Activated T-cell treated with anti-CD3 and anti-CD28 coated beads for 48 hours (primary cell): ENCODE measurements at regions not wholly inside any gene's neighbourhood (a gene's known extent, or its start where the extent isn't known, plus 50 kb on each side); places are given as distances from the start of the nearest gene placed in this dataset.

Experiments
- DNase-seq: peaks from one replicate; pipeline ENCODE4 v3.0.0-alpha.2; 2020; ENCODE audit warnings: low read depth

DNA sequence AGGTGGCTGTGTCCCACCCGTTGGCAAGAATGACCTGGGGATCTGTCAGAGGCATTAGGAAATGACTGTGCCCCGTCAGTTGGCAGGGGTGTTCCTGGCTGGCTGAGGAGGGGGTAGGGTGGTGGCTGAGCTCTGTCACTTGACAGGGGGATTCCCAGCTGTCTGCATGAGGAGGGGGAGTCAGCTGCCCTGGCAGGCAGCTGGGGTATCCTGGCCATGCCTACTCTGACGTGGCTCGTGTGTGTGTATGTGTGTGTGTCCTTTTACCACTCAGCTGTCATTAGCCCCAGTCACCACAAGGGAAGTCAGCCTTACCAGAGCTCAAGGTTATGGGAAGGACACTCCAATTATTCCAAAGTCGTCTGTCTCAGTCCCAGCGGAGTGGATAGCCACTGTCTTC, 93.2 kb downstream of the EFNB1 start:
- DNase-seq: no peak

- DNase-seq: no peak
Observed at GRCh38 chrX:68920561-68920960, 91.7 kb downstream of the EFNB1 start.

GRCh38 chrX:68919707-68920106, 90.9 kb downstream of the EFNB1 start:
- DNase-seq: no peak

- DNase-seq: no peak
Observed at GRCh38 chrX:68918202-68918601, 89.4 kb downstream of the EFNB1 start.

- DNase-seq: no peak
Observed at GRCh38 chrX:68917799-68918198, 89.0 kb downstream of the EFNB1 start.

GRCh38 chrX:68916891-68917290, 88.1 kb downstream of the EFNB1 start:
- DNase-seq: no peak

DNA sequence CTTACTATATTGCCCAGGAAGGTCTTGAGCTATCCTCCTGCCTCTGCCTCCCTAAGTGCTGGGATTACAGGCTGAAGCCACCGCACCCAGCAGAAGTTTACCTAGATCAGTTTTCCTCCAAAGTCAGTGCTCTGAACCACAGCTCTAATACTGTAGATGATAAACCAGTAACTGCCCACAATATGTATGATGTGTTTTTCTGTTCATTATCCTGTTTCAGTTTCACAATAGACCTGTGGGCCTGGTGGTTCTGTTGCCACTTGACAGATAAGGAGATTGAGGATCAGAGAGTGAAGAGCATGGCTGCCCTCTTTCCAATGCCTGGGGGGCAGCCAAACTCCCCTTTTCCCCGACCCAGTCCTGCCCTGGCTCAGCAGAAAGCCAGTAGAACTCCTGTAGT, 87.0 kb downstream of the EFNB1 start:
- DNase-seq: no peak

GRCh38 chrX:68914479-68914946, 85.7 kb downstream of the EFNB1 start:
- DNase-seq: no peak

GRCh38 chrX:68913249-68913547, 84.4 kb downstream of the EFNB1 start:
- DNase-seq: no peak

DNA sequence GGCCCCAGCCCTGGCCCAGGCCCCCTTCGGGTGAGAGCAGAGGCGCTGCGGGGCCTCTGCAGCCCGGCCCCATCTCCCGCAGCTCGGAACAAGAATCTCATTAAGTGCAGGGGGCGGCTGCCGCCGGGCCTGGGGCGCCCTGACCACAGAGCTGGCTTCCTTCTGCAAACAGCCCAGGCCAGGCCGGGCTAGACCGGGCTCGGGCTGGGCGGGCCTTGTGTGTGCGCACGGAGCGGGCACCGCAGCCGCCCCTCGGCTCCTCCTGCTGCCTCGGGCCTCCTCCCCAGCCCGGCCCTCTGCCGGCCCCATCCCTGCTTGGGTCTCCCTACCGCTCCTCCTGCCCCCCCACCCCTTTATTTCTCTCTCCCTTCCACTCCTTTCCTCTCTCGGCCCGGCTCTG, 83.3 kb downstream of the EFNB1 start:
- DNase-seq: no peak

DNA sequence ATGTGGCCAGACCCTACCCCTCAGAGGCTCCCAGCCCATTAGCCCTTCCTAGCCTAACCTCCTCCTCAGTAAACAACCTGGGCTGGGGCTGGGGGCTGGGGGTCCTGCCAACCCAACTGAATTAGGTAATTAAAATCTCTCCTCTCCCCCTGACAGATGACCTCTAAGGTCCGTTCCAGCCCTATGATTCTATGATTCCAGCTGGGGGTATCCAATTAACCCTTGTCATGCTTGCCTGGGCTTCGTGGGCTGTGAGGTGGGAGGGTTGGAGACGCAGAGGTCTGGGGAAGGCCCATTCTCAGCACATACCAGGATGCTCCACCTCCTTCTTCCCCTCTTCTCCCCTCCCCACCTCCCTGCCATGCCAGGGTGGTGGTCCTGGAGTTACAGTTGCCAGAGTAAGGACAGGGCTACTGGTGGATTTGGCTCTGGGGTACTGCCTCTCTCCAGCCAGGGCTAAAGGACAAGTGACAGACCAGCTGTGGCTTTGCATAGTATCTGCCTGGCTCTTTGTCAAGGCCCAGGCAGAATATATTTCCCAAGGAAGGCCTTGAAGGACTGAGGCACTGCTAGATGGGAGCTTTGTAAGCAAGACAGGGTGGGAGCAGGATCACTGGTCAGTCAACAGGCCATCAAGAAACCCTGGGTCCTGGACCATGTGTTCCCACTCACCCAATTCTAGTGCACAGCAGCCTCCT, 82.1 kb downstream of the EFNB1 start:
- no peak for DNase-seq

DNA sequence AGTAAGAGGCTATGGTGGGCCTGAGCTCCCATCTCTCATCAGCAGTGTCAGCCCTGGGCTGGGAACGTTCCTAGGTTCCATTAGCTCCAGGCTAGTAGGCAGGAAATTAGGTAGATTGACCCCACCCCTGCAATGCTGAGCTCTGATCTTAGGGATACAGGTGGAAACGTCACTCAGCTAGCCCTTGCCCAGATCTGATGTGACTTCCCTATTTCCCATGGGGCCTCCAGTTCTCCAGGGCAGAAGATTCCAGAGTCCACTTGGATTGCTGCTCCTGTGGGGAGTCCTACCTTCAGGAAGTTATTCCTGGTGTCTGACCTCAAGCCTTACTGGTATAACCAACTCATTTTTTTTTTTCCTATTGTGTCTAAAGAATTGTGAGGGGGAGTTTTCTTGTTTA, 81.1 kb downstream of the EFNB1 start:
- no peak for DNase-seq

GRCh38 chrX:68908071-68908470, 79.2 kb downstream of the EFNB1 start:
- no peak for DNase-seq

GRCh38 chrX:68902706-68903504, 74.1 kb downstream of the EFNB1 start:
- no peak for DNase-seq

DNA sequence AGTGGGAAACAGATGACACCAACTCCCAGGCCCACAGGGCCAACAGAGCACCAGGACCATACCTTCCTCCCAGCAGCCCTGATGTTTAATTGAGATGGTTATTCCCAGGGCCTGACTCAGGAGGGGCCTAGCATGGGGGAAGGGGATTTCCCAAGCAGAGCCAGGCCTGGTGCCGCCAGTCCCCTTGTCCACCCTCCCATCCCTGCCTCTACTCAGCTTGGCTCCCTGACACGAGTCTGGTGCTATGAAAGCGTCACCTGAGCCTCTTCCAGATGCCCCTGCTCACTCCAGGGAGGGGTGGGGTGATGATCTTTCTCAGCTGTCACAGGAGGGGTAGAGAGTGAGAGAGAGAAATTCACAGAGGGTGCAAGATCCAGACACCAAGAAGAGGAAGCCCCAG, 72.7 kb downstream of the EFNB1 start:
- DNase-seq: no peak

- DNase-seq: no peak
Observed at GRCh38 chrX:68898598-68898997, 69.8 kb downstream of the EFNB1 start.

GRCh38 chrX:68897118-68897945, 68.5 kb downstream of the EFNB1 start:
- DNase-seq: no peak

DNA sequence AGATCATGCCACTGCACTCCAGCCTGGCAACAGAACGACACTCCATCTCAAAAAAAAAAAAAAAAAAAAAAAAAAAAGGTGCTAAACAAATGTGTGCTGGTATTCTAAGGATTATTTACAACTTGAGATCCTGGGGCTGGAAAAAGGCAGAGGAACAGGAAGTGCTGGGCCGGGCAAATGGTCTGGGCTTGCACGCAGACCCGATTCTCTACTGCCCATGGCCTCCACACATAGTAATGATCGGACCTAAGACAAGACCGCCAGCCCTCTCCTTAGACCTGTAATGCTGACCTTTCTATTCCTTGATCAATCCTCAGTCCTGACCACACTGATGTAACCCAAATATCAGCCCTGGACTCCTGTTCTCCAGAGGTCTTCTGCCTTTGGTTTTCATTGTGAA, 67.8 kb downstream of the EFNB1 start:
- no peak for DNase-seq

- no peak for DNase-seq
Observed at GRCh38 chrX:68895778-68896177, 67.0 kb downstream of the EFNB1 start.

DNA sequence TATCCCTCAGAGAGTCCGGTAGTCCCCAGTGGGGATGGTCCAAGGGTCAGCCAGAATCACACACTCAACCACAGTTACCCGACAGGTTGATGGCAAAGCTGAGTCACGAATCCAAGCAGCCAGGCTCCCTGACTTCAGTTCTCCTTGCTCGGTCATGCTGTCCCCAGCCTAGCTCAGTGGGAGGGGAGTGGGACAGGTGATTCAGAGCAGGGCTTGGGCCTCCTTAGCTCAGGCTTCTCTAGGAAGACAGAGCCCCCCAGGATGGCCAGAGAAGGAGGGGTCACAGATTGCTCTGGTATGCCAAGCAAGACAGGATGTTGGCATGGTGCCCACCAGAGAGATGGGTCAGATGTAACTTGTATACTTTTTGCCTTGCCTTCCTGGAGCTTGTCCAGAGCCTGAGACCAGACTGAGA, 66.5 kb downstream of the EFNB1 start:
- DNase-seq: no peak

- DNase-seq: peak; percentile 4
Observed at GRCh38 chrX:68894513-68895340, 65.9 kb downstream of the EFNB1 start.

DNA sequence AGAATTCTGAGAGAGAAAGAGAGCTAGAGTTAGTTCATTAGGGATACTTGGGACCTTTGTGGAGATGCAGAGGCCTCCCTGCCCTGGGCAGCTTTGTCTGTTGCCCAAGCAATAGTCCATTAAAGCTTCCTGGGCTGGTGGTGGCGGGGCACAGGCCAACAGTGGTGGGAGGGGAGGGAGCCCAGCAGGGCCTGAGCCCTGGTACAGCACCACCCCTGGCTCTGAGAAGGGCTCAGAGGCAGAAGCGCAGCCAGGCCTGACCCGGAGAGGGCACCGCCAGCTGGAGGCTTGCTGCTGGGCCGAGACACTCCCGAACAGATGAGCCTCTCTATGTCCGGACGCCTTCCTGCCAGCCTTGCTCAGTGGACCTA, 65.3 kb downstream of the EFNB1 start:
- DNase-seq: no peak
